K562 (cell line): ENCODE measurements at regions not wholly inside any gene's neighbourhood (a gene's known extent, or its start where the extent isn't known, plus 50 kb on each side); places are given as distances from the start of the nearest gene placed in this dataset.

Experiments used
- ATAC-seq: fragments of 200-7000 bp; cut with Tn5 transposase; 3 replicates; pipeline ENCODE4 v1.9.1; 2020; ENCODE audit warnings: moderate library complexity
- BruUV-seq: library from RNA; stranded (reverse); fragments of 400-500 nt; replicated peaks from 2 replicates; lab custom pipeline; 2021; lab: Mats Ljungman, UMichigan
- CTCF ChIA-PET: fragments of 300-600 bp; formaldehyde crosslinking; extraction: SDS; loops from one replicate; lab custom pipeline; 2021; ENCODE audit warnings: low intra/inter-chr PET ratio; lab: Yijun Ruan, JAX
- POLR2A ChIA-PET: fragments of 300-600, 350-650 bp; sonication (Branson Sonifier 250); formaldehyde crosslinking; extraction: SDS; loops from one replicate; lab custom pipeline; 2021; ENCODE audit warnings: antibody characterized with exemption, inconsistent platforms; lab: Yijun Ruan, JAX
- DNase-seq, 4 experiments: peaks; one replicate each; pipeline versions ENCODE4 v3.0.0 to v3.0.0-alpha.2; 2011 to 2018; ENCODE audit warnings: low spot score in 3 of 4, mixed read lengths in 3 of 4; ENCODE audit errors: extremely low read depth in 1 of 4
- FAIRE-seq: peaks from 2 replicates; lab custom pipeline; 2011; peaks lifted over from hg19 to GRCh38; lab: Jason Lieb, UNC
- H2AFZ ChIP-seq: 2 replicates; pipeline ENCODE4 v1.6.0; 2011; ENCODE audit warnings: low read depth, low read length, control low read depth, inconsistent platforms
- H3K27ac ChIP-seq: fragments of 200-600 bp; 3 replicates; pipeline ENCODE4 v1.8.0; 2011; ENCODE audit warnings: low read depth, mild to moderate bottlenecking, control low read depth, inconsistent platforms, low read length, moderate library complexity, mixed read lengths; ENCODE audit errors: extremely low read depth
- H3K27me3 ChIP-seq, 2 experiments: fragments of 300-600 bp in 1 of 2; 2 replicates in 1 of 2; 3 replicates in 1 of 2; pipeline versions ENCODE4 v1.6.0 to v1.8.0; 2011; ENCODE audit warnings: inconsistent platforms in 2 of 2, low read length in 2 of 2, mild to moderate bottlenecking in 1 of 2, mixed read lengths in 1 of 2, moderate library complexity in 1 of 2; ENCODE audit not compliant: control insufficient read depth in 2 of 2, insufficient read depth in 2 of 2
- H3K36me3 ChIP-seq: fragments of 300-600 bp; 3 replicates; pipeline ENCODE4 v1.8.0; 2011; ENCODE audit warnings: mild to moderate bottlenecking, low read length, inconsistent platforms; ENCODE audit not compliant: control insufficient read depth, insufficient read depth
- H3K4me1 ChIP-seq, 2 experiments: fragments of 200-600 bp in 1 of 2; replicated peaks in 1 of 2; 2 replicates in 1 of 2; 3 replicates in 1 of 2; pipeline versions ENCODE4 v1.5.1 to v1.8.0; 2011; ENCODE audit warnings: inconsistent platforms in 2 of 2, low read length in 2 of 2, mild to moderate bottlenecking in 1 of 2, mixed read lengths in 1 of 2, moderate library complexity in 1 of 2; ENCODE audit not compliant: control insufficient read depth in 2 of 2, insufficient read depth in 2 of 2
- H3K4me2 ChIP-seq: 2 replicates; pipeline ENCODE4 v1.6.1; 2011; ENCODE audit warnings: low read length, control low read depth, inconsistent platforms, mixed read lengths; ENCODE audit not compliant: insufficient read depth
- H3K4me3 ChIP-seq: fragments of 200-600 bp; sonication (generic), shearing (Covaris generic); 2 replicates; pipeline ENCODE4 v1.5.1; 2016; ENCODE audit warnings: control low read depth, inconsistent platforms
- H3K79me2 ChIP-seq: fragments of 200-600 bp; 3 replicates; pipeline ENCODE4 v1.8.0; 2011; ENCODE audit warnings: low read length, inconsistent platforms; ENCODE audit not compliant: control insufficient read depth, insufficient read depth
- H3K9ac ChIP-seq, 2 experiments: 2 replicates each; pipeline versions ENCODE4 v1.6.0 to v1.6.1; 2011; ENCODE audit warnings: low read depth in 2 of 2, low read length in 2 of 2, control low read depth in 1 of 2, inconsistent platforms in 1 of 2, mild to moderate bottlenecking in 1 of 2, mixed read lengths in 1 of 2; ENCODE audit not compliant: insufficient read depth in 1 of 2
- H3K9me1 ChIP-seq: one replicate; pipeline ENCODE4 v1.6.0; 2011; ENCODE audit warnings: inconsistent platforms, mild to moderate bottlenecking, low read length, moderate library complexity; ENCODE audit not compliant: control insufficient read depth, insufficient read depth
- H3K9me3 ChIP-seq: replicated peaks from 2 replicates; pipeline ENCODE4 v1.5.1; 2011; ENCODE audit warnings: low read depth, low read length, inconsistent platforms; ENCODE audit not compliant: control insufficient read depth, insufficient read depth
- H4K20me1 ChIP-seq: replicated peaks from 2 replicates; pipeline ENCODE4 v1.6.1; 2011; ENCODE audit warnings: low read length, inconsistent platforms, mixed read lengths; ENCODE audit not compliant: control insufficient read depth, insufficient read depth
- BRD4 ChIP-seq: fragments of 200-600 bp; sonication (generic); IDR thresholded peaks from 2 replicates; pipeline ENCODE4 v1.6.1; 2017; ENCODE audit warnings: inconsistent platforms
- CBFA2T2 ChIP-seq: fragments of 450-650 bp; conservative IDR thresholded peaks from 2 replicates; pipeline ENCODE4 v1.6.1; 2017; ENCODE audit warnings: mild to moderate bottlenecking
- ELF4 ChIP-seq: fragments of 450-650 bp; formaldehyde crosslinking; IDR thresholded peaks from 2 replicates; pipeline ENCODE4 v1.4.0; 2022; ENCODE audit warnings: missing genetic modification characterization
- EP400 ChIP-seq: fragments of 450-650 bp; IDR thresholded peaks from 2 replicates; pipeline ENCODE4 v1.6.1; 2017; ENCODE audit warnings: antibody characterized with exemption, mild to moderate bottlenecking, moderate library complexity
- ESRRB ChIP-seq: fragments of 250-450 bp; sonication (Bioruptor Pico); IDR thresholded peaks from 2 replicates; pipeline ENCODE4 v1.5.0; 2020; ENCODE audit warnings: mild to moderate bottlenecking, moderate library complexity, borderline replicate concordance
- SMAD3 ChIP-seq: fragments of 450-650 bp; formaldehyde crosslinking; conservative IDR thresholded peaks from 2 replicates; pipeline ENCODE4 v1.4.0; 2020; ENCODE audit warnings: mild to moderate bottlenecking
- TCF7 ChIP-seq: sonication (generic); IDR thresholded peaks from 2 replicates; pipeline ENCODE4 v1.6.1; 2016; ENCODE audit warnings: antibody characterized with exemption, borderline replicate concordance
- YBX1 ChIP-seq: fragments of 450-650 bp; IDR thresholded peaks from 2 replicates; pipeline ENCODE4 v1.7.1; 2016; ENCODE audit warnings: mild to moderate bottlenecking
- ZBTB17 ChIP-seq: fragments of 450-650 bp; formaldehyde crosslinking; IDR thresholded peaks from 2 replicates; pipeline ENCODE4 v1.4.0; 2020; ENCODE audit warnings: mild to moderate bottlenecking
- ZC3H4 ChIP-seq: sonication (generic); formaldehyde crosslinking; IDR thresholded peaks from 2 replicates; pipeline ENCODE4 v1.9.0; 2021; ENCODE audit warnings: missing genetic modification reagents, borderline replicate concordance
- ZNF282 ChIP-seq: sonication (generic); formaldehyde crosslinking; IDR thresholded peaks from 2 replicates; pipeline ENCODE4 v1.8.1; 2023; ENCODE audit warnings: missing genetic modification reagents
- ZNF77 ChIP-seq: fragments of 250-450 bp; sonication (Bioruptor Pico); IDR thresholded peaks from 2 replicates; pipeline ENCODE4 v1.5.0; 2020
- ZNF830 ChIP-seq: fragments of 250-450 bp; sonication (Bioruptor Pico); IDR thresholded peaks from 2 replicates; pipeline ENCODE4 v1.5.0; 2021; ENCODE audit warnings: mild to moderate bottlenecking
- WGBS: fragments of 100-300 bp; shearing (Covaris generic); methylation state at CpG from one replicate; pipeline ENCODE4 v1.1.6; 2016; ENCODE audit warnings: low coverage, mixed read lengths; ENCODE audit not compliant: insufficient coverage; ENCODE audit errors: missing lambda C conversion rate; 5-methylcytosine and 5-hydroxymethylcytosine counted together
- in situ Hi-C: fragments of 300-500 bp; cut with MboI; formaldehyde crosslinking; loops from 4 replicates; pipeline ENCODE4 v1.15.0; 2018; ENCODE audit warnings: inconsistent platforms, mixed read lengths
- intact Hi-C: fragments of 100-400 bp; cut with micrococcal nuclease; formaldehyde crosslinking; loops from 2 replicates; pipeline ENCODE4 v1.14.2; 2022
- TF ChIP-seq, protein P1 (sequence below): fragments of 450-650 bp; IDR thresholded peaks from 2 replicates; pipeline ENCODE4 v1.6.1; 2014; ENCODE audit warnings: low read depth, mild to moderate bottlenecking, moderate library complexity, borderline replicate concordance
- TF ChIP-seq, protein P2 (sequence below): fragments of 450-650 bp; IDR thresholded peaks from 2 replicates; pipeline ENCODE4 v1.6.1; 2018; ENCODE audit not compliant: partially characterized antibody
- TF ChIP-seq, protein P3 (sequence below): fragments of 450-650 bp; IDR thresholded peaks from 2 replicates; pipeline ENCODE4 v1.6.1; 2018; ENCODE audit warnings: mild to moderate bottlenecking, low read depth; ENCODE audit not compliant: partially characterized antibody

DNA sequence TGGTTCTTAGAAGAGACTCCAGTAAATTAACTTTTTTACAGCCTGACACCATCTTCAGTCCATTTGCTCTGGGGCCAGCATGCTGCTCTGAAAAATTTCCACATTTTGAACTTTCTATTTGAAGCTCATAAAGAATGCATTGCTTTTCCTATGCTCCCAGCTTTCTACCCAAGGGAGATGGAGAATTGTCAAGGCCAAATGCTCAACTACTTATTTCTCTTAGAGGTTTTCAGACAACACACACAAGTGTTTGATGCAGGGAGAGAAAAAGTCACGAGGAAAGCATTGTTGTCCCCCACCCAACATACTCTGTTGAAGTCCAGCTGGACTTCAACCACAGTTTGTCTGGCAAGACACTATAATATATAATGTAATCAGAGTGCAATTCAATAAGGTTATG lies 100.3 kb upstream of the CADPS start (continued):
- no peak for TF ChIP-seq ELF4 (CRISPR knock-in tag)
- no peak for TF ChIP-seq YBX1
- TF ChIP-seq TCF7: no peak
- TF ChIP-seq, protein P1, sequence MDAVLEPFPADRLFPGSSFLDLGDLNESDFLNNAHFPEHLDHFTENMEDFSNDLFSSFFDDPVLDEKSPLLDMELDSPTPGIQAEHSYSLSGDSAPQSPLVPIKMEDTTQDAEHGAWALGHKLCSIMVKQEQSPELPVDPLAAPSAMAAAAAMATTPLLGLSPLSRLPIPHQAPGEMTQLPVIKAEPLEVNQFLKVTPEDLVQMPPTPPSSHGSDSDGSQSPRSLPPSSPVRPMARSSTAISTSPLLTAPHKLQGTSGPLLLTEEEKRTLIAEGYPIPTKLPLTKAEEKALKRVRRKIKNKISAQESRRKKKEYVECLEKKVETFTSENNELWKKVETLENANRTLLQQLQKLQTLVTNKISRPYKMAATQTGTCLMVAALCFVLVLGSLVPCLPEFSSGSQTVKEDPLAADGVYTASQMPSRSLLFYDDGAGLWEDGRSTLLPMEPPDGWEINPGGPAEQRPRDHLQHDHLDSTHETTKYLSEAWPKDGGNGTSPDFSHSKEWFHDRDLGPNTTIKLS: no peak

DNA sequence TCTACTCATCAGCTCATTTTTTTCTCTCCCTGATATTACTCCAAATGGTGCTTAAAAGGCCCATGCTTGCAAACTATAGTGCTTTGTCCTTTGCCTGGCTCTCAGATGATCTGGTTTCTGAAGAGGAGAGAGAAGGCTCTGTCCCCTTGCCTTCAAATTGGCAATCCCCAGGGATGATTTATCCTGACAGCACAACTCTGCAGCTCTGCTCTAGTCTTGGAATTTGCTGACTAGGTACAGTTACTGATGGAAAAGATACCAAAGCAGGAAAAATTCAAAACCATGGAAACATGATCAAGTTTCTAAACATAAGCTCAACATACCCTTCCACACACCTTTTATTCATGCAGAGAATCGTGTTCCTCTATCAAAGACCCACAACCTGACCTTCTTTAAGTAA lies 106.7 kb upstream of the CADPS start:
- in situ Hi-C loops: no loop called here
- BruUV-seq: no TSS peak
- Histone ChIP-seq H3K27ac (no peak overlapping the region), H3K36me3 (no peaks in the 10 kb centered on the region), H4K20me1 (no peaks in the 10 kb centered on the region), H3K9me1 (no peaks in the 10 kb centered on the region), H3K9ac (no peak overlapping the region), H3K9me3 (no peaks in the 10 kb centered on the region), H2AFZ (no peak overlapping the region), H3K4me3 (no peak overlapping the region), H3K27me3 (no peaks in the 10 kb centered on the region), H3K79me2 (no peaks in the 10 kb centered on the region), H3K4me1 (no peaks in the 10 kb centered on the region), H3K4me2 (no peak overlapping the region)
- FAIRE-seq (no peak), ATAC-seq (no peak), DNase-seq (no peak)
- 0% methylated on average over 1 of the region's 1 CpG for WGBS
- CTCF ChIA-PET: no interaction called here
- TF ChIP-seq ZNF77: no peak
- TF ChIP-seq BRD4: no peak
- no peak for TF ChIP-seq ESRRB (CRISPR knock-in tag)
- no peak for TF ChIP-seq EP400
- TF ChIP-seq ZBTB17 (CRISPR knock-in tag): no peak
- TF ChIP-seq SMAD3 (CRISPR knock-in tag): no peak
- TF ChIP-seq, protein P2, sequence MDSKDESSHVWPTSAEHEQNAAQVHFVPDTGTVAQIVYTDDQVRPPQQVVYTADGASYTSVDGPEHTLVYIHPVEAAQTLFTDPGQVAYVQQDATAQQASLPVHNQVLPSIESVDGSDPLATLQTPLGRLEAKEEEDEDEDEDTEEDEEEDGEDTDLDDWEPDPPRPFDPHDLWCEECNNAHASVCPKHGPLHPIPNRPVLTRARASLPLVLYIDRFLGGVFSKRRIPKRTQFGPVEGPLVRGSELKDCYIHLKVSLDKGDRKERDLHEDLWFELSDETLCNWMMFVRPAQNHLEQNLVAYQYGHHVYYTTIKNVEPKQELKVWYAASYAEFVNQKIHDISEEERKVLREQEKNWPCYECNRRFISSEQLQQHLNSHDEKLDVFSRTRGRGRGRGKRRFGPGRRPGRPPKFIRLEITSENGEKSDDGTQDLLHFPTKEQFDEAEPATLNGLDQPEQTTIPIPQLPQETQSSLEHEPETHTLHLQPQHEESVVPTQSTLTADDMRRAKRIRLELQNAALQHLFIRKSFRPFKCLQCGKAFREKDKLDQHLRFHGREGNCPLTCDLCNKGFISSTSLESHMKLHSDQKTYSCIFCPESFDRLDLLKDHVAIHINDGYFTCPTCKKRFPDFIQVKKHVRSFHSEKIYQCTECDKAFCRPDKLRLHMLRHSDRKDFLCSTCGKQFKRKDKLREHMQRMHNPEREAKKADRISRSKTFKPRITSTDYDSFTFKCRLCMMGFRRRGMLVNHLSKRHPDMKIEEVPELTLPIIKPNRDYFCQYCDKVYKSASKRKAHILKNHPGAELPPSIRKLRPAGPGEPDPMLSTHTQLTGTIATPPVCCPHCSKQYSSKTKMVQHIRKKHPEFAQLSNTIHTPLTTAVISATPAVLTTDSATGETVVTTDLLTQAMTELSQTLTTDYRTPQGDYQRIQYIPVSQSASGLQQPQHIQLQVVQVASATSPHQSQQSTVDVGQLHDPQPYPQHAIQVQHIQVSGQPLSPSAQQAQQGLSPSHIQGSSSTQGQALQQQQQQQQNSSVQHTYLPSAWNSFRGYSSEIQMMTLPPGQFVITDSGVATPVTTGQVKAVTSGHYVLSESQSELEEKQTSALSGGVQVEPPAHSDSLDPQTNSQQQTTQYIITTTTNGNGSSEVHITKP: no peak
- TF ChIP-seq ZNF282 (CRISPR knock-in tag): no peak
- TF ChIP-seq CBFA2T2: no peak
- TF ChIP-seq, protein P3, sequence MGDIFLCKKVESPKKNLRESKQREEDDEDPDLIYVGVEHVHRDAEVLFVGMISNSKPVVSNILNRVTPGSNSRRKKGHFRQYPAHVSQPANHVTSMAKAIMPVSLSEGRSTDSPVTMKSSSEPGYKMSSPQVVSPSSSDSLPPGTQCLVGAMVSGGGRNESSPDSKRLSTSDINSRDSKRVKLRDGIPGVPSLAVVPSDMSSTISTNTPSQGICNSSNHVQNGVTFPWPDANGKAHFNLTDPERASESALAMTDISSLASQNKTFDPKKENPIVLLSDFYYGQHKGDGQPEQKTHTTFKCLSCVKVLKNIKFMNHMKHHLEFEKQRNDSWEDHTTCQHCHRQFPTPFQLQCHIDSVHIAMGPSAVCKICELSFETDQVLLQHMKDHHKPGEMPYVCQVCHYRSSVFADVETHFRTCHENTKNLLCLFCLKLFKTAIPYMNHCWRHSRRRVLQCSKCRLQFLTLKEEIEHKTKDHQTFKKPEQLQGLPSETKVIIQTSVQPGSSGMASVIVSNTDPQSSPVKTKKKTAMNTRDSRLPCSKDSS: no peak
- no peak for TF ChIP-seq ZC3H4 (CRISPR knock-in tag)
- no peak for TF ChIP-seq ZNF830
- intact Hi-C loops: no loop called here
- POLR2A ChIA-PET: interaction anchor here (0.7 kb wide), 1 partner anchor 197 kb away, joined by 5 read pairs; no protein-coding TSS in a partner anchor
